IMR-90 (cell line): ENCODE measurements at regions not wholly inside any gene's neighbourhood (a gene's known extent, or its start where the extent isn't known, plus 50 kb on each side); places are given as distances from the start of the nearest gene placed in this dataset.

Experiments used
- ATAC-seq: fragments of 200-7000 bp; cut with Tn5 transposase; 2 replicates; pipeline ENCODE4 v1.9.1; 2020; ENCODE audit warnings: low read depth, mild to moderate bottlenecking, moderate library complexity
- BruUV-seq: library from RNA; stranded (reverse); fragments of 400-500 nt; replicated peaks from 2 replicates; lab custom pipeline; 2021; lab: Mats Ljungman, UMichigan
- CTCF ChIA-PET: fragments of 300-600 bp; formaldehyde crosslinking; extraction: SDS; loops from one replicate; lab custom pipeline; 2021; ENCODE audit warnings: antibody characterized with exemption; lab: Yijun Ruan, JAX
- POLR2A ChIA-PET: fragments of 300-600 bp; sonication (Branson Sonifier 250); formaldehyde crosslinking; loops from one replicate; lab custom pipeline; 2022; ENCODE audit warnings: antibody characterized with exemption; ENCODE audit not compliant: unreplicated experiment; lab: Charles Lee
- DNase-seq: peaks from one replicate; pipeline ENCODE4 v3.0.0; 2013
- H2AFZ ChIP-seq: replicated peaks from 2 replicates; pipeline ENCODE3; 2013; ENCODE audit warnings: low read length, mild to moderate bottlenecking; ENCODE audit not compliant: poor library complexity
- H2AK5ac ChIP-seq: 2 replicates; pipeline ENCODE4 v1.6.1; 2013; ENCODE audit warnings: low read depth, low read length, inconsistent platforms
- H2AK9ac ChIP-seq: replicated peaks from 2 replicates; pipeline ENCODE3; 2013; ENCODE audit warnings: mild to moderate bottlenecking, low read depth, low read length, moderate library complexity; ENCODE audit not compliant: poor library complexity
- H2BK120ac ChIP-seq: 2 replicates; pipeline ENCODE4 v1.6.1; 2013; ENCODE audit warnings: low read depth, low read length, inconsistent platforms
- H2BK15ac ChIP-seq: 3 replicates; pipeline ENCODE4 v1.6.1; 2013; ENCODE audit warnings: low read depth, low read length, inconsistent platforms
- H2BK20ac ChIP-seq: 2 replicates; pipeline ENCODE4 v1.6.1; 2013; ENCODE audit warnings: low read depth, mild to moderate bottlenecking, inconsistent platforms, low read length, moderate library complexity
- H2BK5ac ChIP-seq: 2 replicates; pipeline ENCODE4 v1.6.1; 2013; ENCODE audit warnings: mild to moderate bottlenecking, low read depth, low read length, inconsistent platforms; ENCODE audit not compliant: poor library complexity, severe bottlenecking
- H3K14ac ChIP-seq: replicated peaks from 2 replicates; pipeline ENCODE4 v1.6.1; 2013; ENCODE audit warnings: low read depth, low read length, inconsistent platforms
- H3K18ac ChIP-seq: 2 replicates; pipeline ENCODE4 v1.6.1; 2013; ENCODE audit warnings: low read depth, low read length, control low read depth
- H3K23ac ChIP-seq: 2 replicates; pipeline ENCODE4 v1.6.1; 2013; ENCODE audit warnings: low read depth, low read length, inconsistent platforms
- H3K27ac ChIP-seq: 2 replicates; pipeline ENCODE4 v1.5.1; 2013; ENCODE audit warnings: mild to moderate bottlenecking, control low read depth, low read length; ENCODE audit not compliant: insufficient read depth
- H3K27me3 ChIP-seq: 2 replicates; pipeline ENCODE4 v1.6.1; 2013; ENCODE audit warnings: low read length; ENCODE audit not compliant: control insufficient read depth, insufficient read depth
- H3K36me3 ChIP-seq: 2 replicates; pipeline ENCODE4 v1.6.1; 2013; ENCODE audit warnings: low read length, mixed read lengths; ENCODE audit not compliant: control insufficient read depth, insufficient read depth
- H3K4ac ChIP-seq: 2 replicates; pipeline ENCODE4 v1.6.1; 2013; ENCODE audit warnings: low read depth, low read length, inconsistent platforms
- H3K4me1 ChIP-seq: 2 replicates; pipeline ENCODE4 v1.6.1; 2013; ENCODE audit warnings: low read length, mixed read lengths; ENCODE audit not compliant: control insufficient read depth, insufficient read depth
- H3K4me2 ChIP-seq: 2 replicates; pipeline ENCODE4 v1.6.1; 2013; ENCODE audit warnings: low read depth, mild to moderate bottlenecking, control low read depth, low read length, moderate library complexity
- H3K4me3 ChIP-seq: 2 replicates; pipeline ENCODE4 v1.5.1; 2013; ENCODE audit warnings: low read depth, mild to moderate bottlenecking, control low read depth, low read length, moderate library complexity; ENCODE audit not compliant: insufficient read depth
- H3K56ac ChIP-seq: 2 replicates; pipeline ENCODE4 v1.6.1; 2013; ENCODE audit warnings: low read length, inconsistent platforms; ENCODE audit not compliant: insufficient read depth; ENCODE audit errors: extremely low read depth
- H3K79me1 ChIP-seq, 2 experiments: 2 replicates each; pipeline ENCODE4 v1.6.1; 2013; ENCODE audit warnings: low read length in 2 of 2, inconsistent platforms in 1 of 2, low read depth in 1 of 2
- H3K9ac ChIP-seq: 2 replicates; pipeline ENCODE4 v1.6.1; 2013; ENCODE audit warnings: low read depth, low read length, control low read depth
- H3K9me1 ChIP-seq: 2 replicates; pipeline ENCODE4 v1.6.1; 2013; ENCODE audit warnings: low read length, inconsistent platforms; ENCODE audit not compliant: insufficient read depth
- H3K9me3 ChIP-seq: 2 replicates; pipeline ENCODE4 v1.6.1; 2013; ENCODE audit warnings: low read length; ENCODE audit not compliant: control insufficient read depth, insufficient read depth
- H4K20me1 ChIP-seq: 2 replicates; pipeline ENCODE4 v1.6.1; 2013; ENCODE audit warnings: low read length, inconsistent platforms; ENCODE audit not compliant: insufficient read depth
- H4K5ac ChIP-seq: 2 replicates; pipeline ENCODE4 v1.6.1; 2013; ENCODE audit warnings: mild to moderate bottlenecking, low read depth, low read length, control low read depth
- H4K8ac ChIP-seq, 2 experiments: 2 replicates each; pipeline ENCODE4 v1.6.1; 2013; ENCODE audit warnings: low read depth in 2 of 2, low read length in 2 of 2, control low read depth in 1 of 2, inconsistent platforms in 1 of 2
- H4K91ac ChIP-seq: 2 replicates; pipeline ENCODE4 v1.6.1; 2013; ENCODE audit warnings: low read depth, low read length, inconsistent platforms; ENCODE audit not compliant: insufficient read depth
- BHLHE40 ChIP-seq: fragments of 150-350 bp; IDR thresholded peaks from 2 replicates; pipeline ENCODE4 v1.6.1; 2016; ENCODE audit warnings: mild to moderate bottlenecking, low read depth, low read length
- CHD1 ChIP-seq: IDR thresholded peaks from 2 replicates; pipeline ENCODE4 v1.6.1; 2012; ENCODE audit warnings: low read depth, low read length, improper control_type of control experiment
- FOS ChIP-seq: fragments of 150-350 bp; IDR thresholded peaks from 2 replicates; pipeline ENCODE4 v1.6.1; 2016; ENCODE audit warnings: low read depth, low read length
- MAFK ChIP-seq: IDR thresholded peaks from 2 replicates; pipeline ENCODE4 v1.6.1; 2012; ENCODE audit warnings: low read depth, low read length, improper control_type of control experiment
- MXI1 ChIP-seq: IDR thresholded peaks from 2 replicates; pipeline ENCODE4 v1.6.1; 2012; ENCODE audit warnings: low read depth, mild to moderate bottlenecking, low read length, moderate library complexity, borderline replicate concordance
- NFE2L2 ChIP-seq: fragments of 150-350 bp; IDR thresholded peaks from 2 replicates; pipeline ENCODE4 v1.6.1; 2016; ENCODE audit warnings: low read depth, mild to moderate bottlenecking, low read length
- POLR2A ChIP-seq: IDR thresholded peaks from 2 replicates; pipeline ENCODE4 v1.6.1; 2012; ENCODE audit warnings: mild to moderate bottlenecking, low read depth, low read length
- RAD21 ChIP-seq: IDR thresholded peaks from 2 replicates; pipeline ENCODE4 v1.6.1; 2012; ENCODE audit warnings: low read length, improper control_type of control experiment
- RCOR1 ChIP-seq: IDR thresholded peaks from 2 replicates; pipeline ENCODE4 v1.6.1; 2012; ENCODE audit warnings: mild to moderate bottlenecking, low read length, improper control_type of control experiment; ENCODE audit not compliant: insufficient replicate concordance
- SMC3 ChIP-seq: fragments of 150-350 bp; IDR thresholded peaks from 2 replicates; pipeline ENCODE4 v1.6.1; 2016; ENCODE audit warnings: low read depth, mild to moderate bottlenecking, antibody characterized with exemption, low read length, moderate library complexity
- WGBS, 2 experiments: methylation state at CpG; one replicate each; pipeline versions ENCODE4 v1.1.5 to v1.1.7; 2013; ENCODE audit warnings: missing lambda C conversion rate in 2 of 2; ENCODE audit not compliant: insufficient read length in 1 of 2; ENCODE audit errors: extremely low coverage in 2 of 2; 5-methylcytosine and 5-hydroxymethylcytosine counted together
- dilution Hi-C: fragments of 300-500 bp; cut with HindIII; formaldehyde crosslinking; loops from one replicate; pipeline ENCODE4 v1.14.3; 2018; ENCODE audit warnings: low sequenced_read_pairs; ENCODE audit not compliant: unreplicated experiment
- in situ Hi-C: fragments of 300-500 bp; cut with MboI; formaldehyde crosslinking; loops from 3 replicates; pipeline ENCODE4 v1.14.3; 2019; ENCODE audit warnings: low sequenced_read_pairs, inconsistent platforms, mixed read lengths
- intact Hi-C: fragments of 100-400 bp; cut with micrococcal nuclease; formaldehyde crosslinking; loops from 2 replicates; pipeline ENCODE4 v1.10.0; 2022
- TF ChIP-seq, protein P1 (sequence below): fragments of 150-350 bp; IDR thresholded peaks from 2 replicates; pipeline ENCODE4 v1.6.1; 2017; ENCODE audit warnings: mild to moderate bottlenecking, antibody characterized with exemption, low read length, low read depth
- TF ChIP-seq, protein P2 (sequence below): conservative IDR thresholded peaks from 2 replicates; pipeline ENCODE4 v1.5.1; 2012; ENCODE audit warnings: mild to moderate bottlenecking, low read depth, low read length, improper control_type of control experiment
- TF ChIP-seq, protein P3 (sequence below): fragments of 150-350 bp; IDR thresholded peaks from 2 replicates; pipeline ENCODE4 v1.6.1; 2016; ENCODE audit warnings: low read depth, mild to moderate bottlenecking, low read length, moderate library complexity, borderline replicate concordance

DNA sequence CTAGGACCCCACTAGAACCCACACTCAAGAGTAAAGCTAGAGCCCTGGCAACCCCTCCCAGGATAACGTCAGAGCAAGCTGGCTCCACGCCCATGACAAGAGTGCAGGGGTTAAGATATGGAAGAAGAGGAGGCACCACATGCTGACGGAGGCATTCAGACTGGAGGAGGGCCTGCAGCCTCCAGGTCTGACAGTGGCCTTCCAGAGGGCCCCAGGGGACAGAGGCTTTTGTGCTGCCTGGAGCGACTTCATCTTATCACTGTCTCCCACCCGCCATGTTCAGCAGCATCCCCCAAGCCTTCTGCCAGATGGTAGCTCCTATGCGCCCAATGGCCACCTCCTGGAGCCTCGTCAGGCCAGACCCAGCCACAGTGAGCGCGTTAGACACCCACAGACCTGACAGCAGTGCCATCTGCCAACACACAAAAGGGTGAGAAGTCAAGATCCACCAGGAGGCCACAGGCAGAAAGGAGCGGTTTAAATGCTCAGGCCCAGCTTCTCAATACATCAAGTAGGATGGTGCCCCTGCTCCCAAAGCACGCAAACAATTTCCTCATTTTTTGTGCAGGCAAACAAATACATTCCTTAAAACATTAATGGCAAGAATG, 65.8 kb downstream of the C5orf15 start:
- Histone ChIP-seq H3K9ac (no peak overlapping the region), H3K27ac (no peak overlapping the region), H3K4ac (no peak overlapping the region), H4K5ac (no peak overlapping the region), H3K18ac (no peak overlapping the region), H3K79me1 (no peaks in the 10 kb centered on the region), H3K9me1 (no peaks in the 10 kb centered on the region; the same call in 1 of the 2 replicates), H4K20me1 (no peaks in the 10 kb centered on the region; the same call in 1 of the 2 replicates), H2AK5ac (no peak overlapping the region), H3K9me3 (no peaks in the 10 kb centered on the region), H2BK120ac (no peak overlapping the region), H4K8ac (no peak overlapping the region), H3K23ac (no peak overlapping the region), H2AFZ (no peak overlapping the region), H2BK15ac (no peak overlapping the region), H3K56ac (no peak overlapping the region; the same call in 1 of the 2 replicates), H3K36me3 (no peaks in the 10 kb centered on the region), H3K27me3 (peaks cover 22% of the 10 kb centered on the region), H2AK9ac (no peak overlapping the region), H4K91ac (no peak overlapping the region), H3K4me3 (no peak overlapping the region), H3K4me2 (no peak overlapping the region), H3K4me1 (no peaks in the 10 kb centered on the region), H2BK5ac (no peak overlapping the region), H2BK20ac (no peak overlapping the region), H3K14ac (no peak overlapping the region)
- intact Hi-C loops, result no loop called here
- no TSS peak for BruUV-seq
- in situ Hi-C loops, result no loop called here
- CTCF ChIA-PET, result interaction anchor here (0.7 kb wide), 1 partner anchor 34 kb away, joined by 4 read pairs; no protein-coding TSS in a partner anchor
- no peak for DNase-seq
- POLR2A ChIA-PET, result no interaction called here
- 50% methylated on average over 2 of the region's 11 CpGs; no CpG with 5 or more reads in 1 of the 2 experiments for WGBS, 2 experiments
- ATAC-seq, result no peak
- TF ChIP-seq RAD21 (no peak), POLR2A (no peak), RCOR1 (no peak), CHD1 (no peak), SMC3 (no peak), NFE2L2 (no peak), MXI1 (no peak), FOS (no peak), MAFK (no peak), BHLHE40 (no peak)
- TF ChIP-seq, protein P1, sequence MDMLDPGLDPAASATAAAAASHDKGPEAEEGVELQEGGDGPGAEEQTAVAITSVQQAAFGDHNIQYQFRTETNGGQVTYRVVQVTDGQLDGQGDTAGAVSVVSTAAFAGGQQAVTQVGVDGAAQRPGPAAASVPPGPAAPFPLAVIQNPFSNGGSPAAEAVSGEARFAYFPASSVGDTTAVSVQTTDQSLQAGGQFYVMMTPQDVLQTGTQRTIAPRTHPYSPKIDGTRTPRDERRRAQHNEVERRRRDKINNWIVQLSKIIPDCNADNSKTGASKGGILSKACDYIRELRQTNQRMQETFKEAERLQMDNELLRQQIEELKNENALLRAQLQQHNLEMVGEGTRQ, result no peak
- TF ChIP-seq, protein P2, sequence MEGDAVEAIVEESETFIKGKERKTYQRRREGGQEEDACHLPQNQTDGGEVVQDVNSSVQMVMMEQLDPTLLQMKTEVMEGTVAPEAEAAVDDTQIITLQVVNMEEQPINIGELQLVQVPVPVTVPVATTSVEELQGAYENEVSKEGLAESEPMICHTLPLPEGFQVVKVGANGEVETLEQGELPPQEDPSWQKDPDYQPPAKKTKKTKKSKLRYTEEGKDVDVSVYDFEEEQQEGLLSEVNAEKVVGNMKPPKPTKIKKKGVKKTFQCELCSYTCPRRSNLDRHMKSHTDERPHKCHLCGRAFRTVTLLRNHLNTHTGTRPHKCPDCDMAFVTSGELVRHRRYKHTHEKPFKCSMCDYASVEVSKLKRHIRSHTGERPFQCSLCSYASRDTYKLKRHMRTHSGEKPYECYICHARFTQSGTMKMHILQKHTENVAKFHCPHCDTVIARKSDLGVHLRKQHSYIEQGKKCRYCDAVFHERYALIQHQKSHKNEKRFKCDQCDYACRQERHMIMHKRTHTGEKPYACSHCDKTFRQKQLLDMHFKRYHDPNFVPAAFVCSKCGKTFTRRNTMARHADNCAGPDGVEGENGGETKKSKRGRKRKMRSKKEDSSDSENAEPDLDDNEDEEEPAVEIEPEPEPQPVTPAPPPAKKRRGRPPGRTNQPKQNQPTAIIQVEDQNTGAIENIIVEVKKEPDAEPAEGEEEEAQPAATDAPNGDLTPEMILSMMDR, result no peak
- TF ChIP-seq, protein P3, sequence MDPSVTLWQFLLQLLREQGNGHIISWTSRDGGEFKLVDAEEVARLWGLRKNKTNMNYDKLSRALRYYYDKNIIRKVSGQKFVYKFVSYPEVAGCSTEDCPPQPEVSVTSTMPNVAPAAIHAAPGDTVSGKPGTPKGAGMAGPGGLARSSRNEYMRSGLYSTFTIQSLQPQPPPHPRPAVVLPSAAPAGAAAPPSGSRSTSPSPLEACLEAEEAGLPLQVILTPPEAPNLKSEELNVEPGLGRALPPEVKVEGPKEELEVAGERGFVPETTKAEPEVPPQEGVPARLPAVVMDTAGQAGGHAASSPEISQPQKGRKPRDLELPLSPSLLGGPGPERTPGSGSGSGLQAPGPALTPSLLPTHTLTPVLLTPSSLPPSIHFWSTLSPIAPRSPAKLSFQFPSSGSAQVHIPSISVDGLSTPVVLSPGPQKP, result no peak
- dilution Hi-C loops, result no loop called here
